Panc1 (cell line): ENCODE measurements at regions not wholly inside any gene's neighbourhood (a gene's known extent, or its start where the extent isn't known, plus 50 kb on each side); places are given as distances from the start of the nearest gene placed in this dataset.

Experiments
- ATAC-seq: fragments of 200-7000 bp; cut with Tn5 transposase; 2 replicates; pipeline ENCODE4 v1.9.1; 2020; ENCODE audit warnings: mild to moderate bottlenecking, moderate library complexity
- BruUV-seq: library from RNA; stranded (reverse); fragments of 400-500 nt; replicated peaks from 2 replicates; lab custom pipeline; 2021; lab: Mats Ljungman, UMichigan
- CTCF ChIA-PET: fragments of 300-600 bp; sonication (Branson Sonifier 250); formaldehyde crosslinking; loops from one replicate; lab custom pipeline; 2022; ENCODE audit warnings: antibody characterized with exemption; lab: Charles Lee
- POLR2A ChIA-PET: fragments of 300-600 bp; sonication (Branson Sonifier 250); formaldehyde crosslinking; loops from one replicate; lab custom pipeline; 2022; ENCODE audit warnings: antibody characterized with exemption; lab: Charles Lee
- DNase-seq: peaks from one replicate; pipeline ENCODE4 v3.0.0-alpha.2; 2010; ENCODE audit warnings: low read depth, low spot score
- H3K27ac ChIP-seq: 2 replicates; pipeline ENCODE4 v1.5.1; 2011; ENCODE audit warnings: mild to moderate bottlenecking, low read length, inconsistent platforms
- H3K27me3 ChIP-seq: fragments of 200-500 bp; sonication (Bioruptor generic); 2 replicates; pipeline ENCODE4 v1.6.0; 2014; ENCODE audit warnings: low read length, inconsistent platforms; ENCODE audit not compliant: control insufficient read depth, insufficient read depth
- H3K36me3 ChIP-seq: fragments of 200-500 bp; sonication (Bioruptor generic); 2 replicates; pipeline ENCODE4 v1.5.1; 2014; ENCODE audit warnings: inconsistent platforms, mild to moderate bottlenecking, low read length, moderate library complexity; ENCODE audit not compliant: control insufficient read depth, insufficient read depth
- H3K4me1 ChIP-seq: 2 replicates; pipeline ENCODE4 v1.5.1; 2011; ENCODE audit warnings: inconsistent platforms, mild to moderate bottlenecking, low read length, moderate library complexity; ENCODE audit not compliant: control insufficient read depth, insufficient read depth
- H3K4me3 ChIP-seq, 2 experiments: 2 replicates each; pipeline ENCODE4 v1.5.1; 2011 to 2012; ENCODE audit warnings: low read depth in 2 of 2, low read length in 2 of 2, mild to moderate bottlenecking in 2 of 2, inconsistent platforms in 1 of 2, moderate library complexity in 1 of 2
- H3K9me3 ChIP-seq: fragments of 200-500 bp; sonication (Bioruptor generic); 2 replicates; pipeline ENCODE4 v1.5.1; 2014; ENCODE audit warnings: low read depth, mild to moderate bottlenecking, inconsistent platforms, low read length, moderate library complexity; ENCODE audit not compliant: control insufficient read depth, insufficient read depth
- POLR2AphosphoS5 ChIP-seq: IDR thresholded peaks from 2 replicates; pipeline ENCODE4 v1.6.1; 2012; ENCODE audit warnings: mild to moderate bottlenecking, low read depth, low read length, moderate library complexity
- SIN3A ChIP-seq: IDR thresholded peaks from 2 replicates; pipeline ENCODE4 v1.6.1; 2012; ENCODE audit warnings: low read depth, mild to moderate bottlenecking, low read length, moderate library complexity, borderline replicate concordance; ENCODE audit not compliant: insufficient read depth
- TCF7L2 ChIP-seq: IDR thresholded peaks from 2 replicates; pipeline ENCODE4 v1.6.1; 2011; ENCODE audit warnings: mild to moderate bottlenecking, low read depth, low read length, inconsistent platforms
- in situ Hi-C: cut with HindIII; loops from 2 replicates; pipeline ENCODE4 v1.10.0; 2016; ENCODE audit warnings: low sequenced_read_pairs, low pct_unique_long_range_greater_than_20kb
- intact Hi-C: fragments of 100-400 bp; cut with micrococcal nuclease; formaldehyde crosslinking; loops from one replicate; pipeline ENCODE4 v1.10.0; 2022; ENCODE audit not compliant: unreplicated experiment
- TF ChIP-seq, protein P1 (sequence below): fragments of 450-650 bp; IDR thresholded peaks from 2 replicates; pipeline ENCODE4 v1.5.1; 2017; ENCODE audit warnings: mild to moderate bottlenecking
- TF ChIP-seq, protein P2 (sequence below), 2 experiments: IDR thresholded peaks; 2 replicates each; pipeline ENCODE4 v1.6.1; 2011 to 2012; ENCODE audit warnings: low read depth in 2 of 2, control low read depth in 1 of 2, low read length in 1 of 2, mild to moderate bottlenecking in 1 of 2, moderate library complexity in 1 of 2; ENCODE audit not compliant: insufficient read depth in 1 of 2

DNA sequence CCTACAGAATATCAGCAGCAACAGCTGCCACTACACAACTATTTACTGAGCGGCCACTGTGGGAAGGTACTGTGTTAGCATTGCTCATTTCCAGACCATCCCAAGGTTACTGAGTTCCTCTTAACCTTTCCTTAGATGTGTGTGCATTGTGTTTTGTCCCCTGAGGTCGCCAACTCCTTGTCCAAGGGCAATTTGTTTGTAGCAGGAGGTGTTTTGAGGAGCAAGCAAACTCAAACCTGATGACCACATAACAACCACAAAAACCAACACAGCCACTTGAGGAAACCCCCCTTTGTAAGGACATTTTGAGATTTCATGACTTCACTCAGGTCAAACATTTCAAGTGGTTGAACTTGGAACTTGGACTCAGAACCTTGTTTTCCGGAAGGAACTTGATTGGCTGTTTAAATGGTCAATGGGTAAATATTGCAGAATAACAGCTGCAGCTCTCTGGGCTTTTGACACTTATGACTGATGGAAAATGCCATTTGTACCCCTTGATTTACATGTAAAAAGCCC, 122.3 kb downstream of the MID1IP1 start:
- no peaks in the 10 kb centered on the region for H3K36me3 ChIP-seq
- no peak for ATAC-seq
- no peaks in the 10 kb centered on the region for H3K4me1 ChIP-seq
- TF ChIP-seq SIN3A (no peak), TCF7L2 (no peak), POLR2AphosphoS5 (no peak)
- TF ChIP-seq, protein P1, sequence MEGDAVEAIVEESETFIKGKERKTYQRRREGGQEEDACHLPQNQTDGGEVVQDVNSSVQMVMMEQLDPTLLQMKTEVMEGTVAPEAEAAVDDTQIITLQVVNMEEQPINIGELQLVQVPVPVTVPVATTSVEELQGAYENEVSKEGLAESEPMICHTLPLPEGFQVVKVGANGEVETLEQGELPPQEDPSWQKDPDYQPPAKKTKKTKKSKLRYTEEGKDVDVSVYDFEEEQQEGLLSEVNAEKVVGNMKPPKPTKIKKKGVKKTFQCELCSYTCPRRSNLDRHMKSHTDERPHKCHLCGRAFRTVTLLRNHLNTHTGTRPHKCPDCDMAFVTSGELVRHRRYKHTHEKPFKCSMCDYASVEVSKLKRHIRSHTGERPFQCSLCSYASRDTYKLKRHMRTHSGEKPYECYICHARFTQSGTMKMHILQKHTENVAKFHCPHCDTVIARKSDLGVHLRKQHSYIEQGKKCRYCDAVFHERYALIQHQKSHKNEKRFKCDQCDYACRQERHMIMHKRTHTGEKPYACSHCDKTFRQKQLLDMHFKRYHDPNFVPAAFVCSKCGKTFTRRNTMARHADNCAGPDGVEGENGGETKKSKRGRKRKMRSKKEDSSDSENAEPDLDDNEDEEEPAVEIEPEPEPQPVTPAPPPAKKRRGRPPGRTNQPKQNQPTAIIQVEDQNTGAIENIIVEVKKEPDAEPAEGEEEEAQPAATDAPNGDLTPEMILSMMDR, result no peak
- TF ChIP-seq, protein P2, sequence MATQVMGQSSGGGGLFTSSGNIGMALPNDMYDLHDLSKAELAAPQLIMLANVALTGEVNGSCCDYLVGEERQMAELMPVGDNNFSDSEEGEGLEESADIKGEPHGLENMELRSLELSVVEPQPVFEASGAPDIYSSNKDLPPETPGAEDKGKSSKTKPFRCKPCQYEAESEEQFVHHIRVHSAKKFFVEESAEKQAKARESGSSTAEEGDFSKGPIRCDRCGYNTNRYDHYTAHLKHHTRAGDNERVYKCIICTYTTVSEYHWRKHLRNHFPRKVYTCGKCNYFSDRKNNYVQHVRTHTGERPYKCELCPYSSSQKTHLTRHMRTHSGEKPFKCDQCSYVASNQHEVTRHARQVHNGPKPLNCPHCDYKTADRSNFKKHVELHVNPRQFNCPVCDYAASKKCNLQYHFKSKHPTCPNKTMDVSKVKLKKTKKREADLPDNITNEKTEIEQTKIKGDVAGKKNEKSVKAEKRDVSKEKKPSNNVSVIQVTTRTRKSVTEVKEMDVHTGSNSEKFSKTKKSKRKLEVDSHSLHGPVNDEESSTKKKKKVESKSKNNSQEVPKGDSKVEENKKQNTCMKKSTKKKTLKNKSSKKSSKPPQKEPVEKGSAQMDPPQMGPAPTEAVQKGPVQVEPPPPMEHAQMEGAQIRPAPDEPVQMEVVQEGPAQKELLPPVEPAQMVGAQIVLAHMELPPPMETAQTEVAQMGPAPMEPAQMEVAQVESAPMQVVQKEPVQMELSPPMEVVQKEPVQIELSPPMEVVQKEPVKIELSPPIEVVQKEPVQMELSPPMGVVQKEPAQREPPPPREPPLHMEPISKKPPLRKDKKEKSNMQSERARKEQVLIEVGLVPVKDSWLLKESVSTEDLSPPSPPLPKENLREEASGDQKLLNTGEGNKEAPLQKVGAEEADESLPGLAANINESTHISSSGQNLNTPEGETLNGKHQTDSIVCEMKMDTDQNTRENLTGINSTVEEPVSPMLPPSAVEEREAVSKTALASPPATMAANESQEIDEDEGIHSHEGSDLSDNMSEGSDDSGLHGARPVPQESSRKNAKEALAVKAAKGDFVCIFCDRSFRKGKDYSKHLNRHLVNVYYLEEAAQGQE (IDR thresholded peaks at IDR 0.05; ENCODE audit: insufficient read depth in 1 of 2, low read depth in 2 of 2, low read length in 1 of 2), result no peak
- POLR2A ChIA-PET, result no interaction called here
- H3K9me3 ChIP-seq, result no peaks in the 10 kb centered on the region
- H3K4me3 ChIP-seq, result no peak overlapping the region
- H3K27me3 ChIP-seq, result no peaks in the 10 kb centered on the region
- in situ Hi-C loops (no loop called here), intact Hi-C loops (no loop called here)
- H3K27ac ChIP-seq, result no peak overlapping the region
- no TSS peak for BruUV-seq
- CTCF ChIA-PET, result no interaction called here
- DNase-seq, result no peak

DNA sequence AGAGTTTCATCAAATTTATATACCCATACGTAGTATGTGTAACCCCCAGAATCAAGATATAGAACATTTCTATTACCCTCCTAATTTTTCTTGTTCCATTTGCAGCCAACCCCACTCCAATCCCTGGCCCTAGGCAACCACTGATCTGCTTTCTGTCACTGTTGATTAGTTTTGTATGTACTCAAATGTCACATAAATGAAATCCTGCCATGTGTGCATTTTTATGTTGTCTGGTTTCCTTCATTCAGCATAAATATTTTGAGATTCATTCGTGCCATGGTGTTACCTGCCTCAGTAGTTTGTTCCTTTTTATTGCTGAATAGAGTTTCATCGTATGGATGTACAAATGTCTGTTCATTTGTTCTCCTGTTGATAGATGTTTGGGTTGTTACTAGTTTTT, 126.3 kb downstream of the MID1IP1 start:
- H3K4me1 ChIP-seq, result no peaks in the 10 kb centered on the region
- intact Hi-C loops, result no loop called here
- no peaks in the 10 kb centered on the region for H3K36me3 ChIP-seq
- no peaks in the 10 kb centered on the region for H3K27me3 ChIP-seq
- no peaks in the 10 kb centered on the region for H3K9me3 ChIP-seq
- H3K27ac ChIP-seq, result no peak overlapping the region
- CTCF ChIA-PET, result no interaction called here
- no peak for ATAC-seq
- BruUV-seq, result no TSS peak
- DNase-seq, result no peak
- in situ Hi-C loops, result no loop called here
- POLR2A ChIA-PET, result no interaction called here
- no peak overlapping the region for H3K4me3 ChIP-seq
- TF ChIP-seq SIN3A, result no peak

DNA sequence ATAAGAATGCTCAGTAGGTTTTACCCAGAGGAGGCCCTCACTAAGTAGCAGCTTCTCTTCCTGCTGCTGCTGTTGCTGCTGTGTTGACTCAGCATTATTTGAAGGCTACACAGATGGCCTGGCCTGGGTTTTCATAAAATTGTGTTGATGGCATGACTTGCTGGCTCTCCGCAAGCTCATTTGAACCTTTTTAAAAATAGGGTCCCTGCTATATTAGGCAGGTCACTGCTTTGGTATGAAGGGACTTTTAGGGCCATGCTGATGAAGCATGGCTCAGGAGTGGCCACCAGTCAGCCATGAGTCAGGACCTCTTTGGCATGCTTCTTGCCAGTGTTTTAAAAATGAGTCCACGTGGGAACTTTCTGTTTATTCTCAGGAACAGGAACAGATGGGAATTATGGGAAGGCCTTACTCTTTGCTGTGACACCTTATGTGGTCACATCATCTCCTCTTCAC, 128.7 kb downstream of the MID1IP1 start:
- intact Hi-C loops (no loop called here), in situ Hi-C loops (no loop called here)
- POLR2A ChIA-PET, result no interaction called here
- Histone ChIP-seq H3K9me3 (no peaks in the 10 kb centered on the region), H3K4me1 (no peaks in the 10 kb centered on the region), H3K36me3 (no peaks in the 10 kb centered on the region), H3K4me3 (no peak overlapping the region), H3K27ac (no peak overlapping the region), H3K27me3 (no peaks in the 10 kb centered on the region)
- no peak for TF ChIP-seq SIN3A
- TF ChIP-seq POLR2AphosphoS5, result no peak
- no peak for TF ChIP-seq TCF7L2
- TF ChIP-seq, protein P1, result no peak
- TF ChIP-seq, protein P2 (IDR thresholded peaks at IDR 0.05; ENCODE audit: insufficient read depth in 1 of 2, low read depth in 2 of 2, low read length in 1 of 2), result no peak
- DNase-seq, result no peak
- ATAC-seq, result no peak
- BruUV-seq, result no TSS peak
- CTCF ChIA-PET, result no interaction called here
